C4-2B (cell line): ENCODE measurements at regions not wholly inside any gene's neighbourhood (a gene's known extent, or its start where the extent isn't known, plus 50 kb on each side); places are given as distances from the start of the nearest gene placed in this dataset.

Experiments used
- H3K27ac ChIP-seq: fragments of 450-650 bp; 2 replicates; pipeline ENCODE4 v1.5.1; 2017
- ZFX ChIP-seq: fragments of 450-650 bp; IDR thresholded peaks from 2 replicates; pipeline ENCODE4 v1.6.1; 2017
- TF ChIP-seq, protein P1 (sequence below): fragments of 450-650 bp; conservative IDR thresholded peaks from 2 replicates; pipeline ENCODE4 v1.5.1; 2017; ENCODE audit warnings: mild to moderate bottlenecking

DNA sequence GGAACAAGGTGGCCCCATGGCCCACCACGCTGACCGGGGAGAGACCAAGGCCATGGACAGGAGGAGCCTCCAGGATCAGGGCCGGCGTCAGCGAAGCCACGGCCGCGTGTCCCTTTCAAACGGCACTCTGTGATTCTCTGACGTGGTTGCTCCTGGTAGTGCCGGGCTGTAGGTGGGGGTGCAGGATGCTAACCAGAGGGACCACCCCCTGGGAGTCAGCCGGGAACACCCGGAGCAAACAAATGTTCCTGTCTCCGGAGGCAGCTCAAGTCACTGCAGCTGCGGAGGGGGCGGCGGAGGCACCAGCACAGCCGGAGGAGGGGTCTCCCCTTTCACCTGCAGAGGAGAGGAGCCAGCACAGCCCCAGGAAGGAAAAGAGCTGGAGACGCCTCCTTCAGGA lies 750.6 kb upstream of the SALL3 start:
- TF ChIP-seq, protein P1, sequence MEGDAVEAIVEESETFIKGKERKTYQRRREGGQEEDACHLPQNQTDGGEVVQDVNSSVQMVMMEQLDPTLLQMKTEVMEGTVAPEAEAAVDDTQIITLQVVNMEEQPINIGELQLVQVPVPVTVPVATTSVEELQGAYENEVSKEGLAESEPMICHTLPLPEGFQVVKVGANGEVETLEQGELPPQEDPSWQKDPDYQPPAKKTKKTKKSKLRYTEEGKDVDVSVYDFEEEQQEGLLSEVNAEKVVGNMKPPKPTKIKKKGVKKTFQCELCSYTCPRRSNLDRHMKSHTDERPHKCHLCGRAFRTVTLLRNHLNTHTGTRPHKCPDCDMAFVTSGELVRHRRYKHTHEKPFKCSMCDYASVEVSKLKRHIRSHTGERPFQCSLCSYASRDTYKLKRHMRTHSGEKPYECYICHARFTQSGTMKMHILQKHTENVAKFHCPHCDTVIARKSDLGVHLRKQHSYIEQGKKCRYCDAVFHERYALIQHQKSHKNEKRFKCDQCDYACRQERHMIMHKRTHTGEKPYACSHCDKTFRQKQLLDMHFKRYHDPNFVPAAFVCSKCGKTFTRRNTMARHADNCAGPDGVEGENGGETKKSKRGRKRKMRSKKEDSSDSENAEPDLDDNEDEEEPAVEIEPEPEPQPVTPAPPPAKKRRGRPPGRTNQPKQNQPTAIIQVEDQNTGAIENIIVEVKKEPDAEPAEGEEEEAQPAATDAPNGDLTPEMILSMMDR, result no peak
- TF ChIP-seq ZFX, result no peak
- no peak overlapping the region for H3K27ac ChIP-seq

DNA sequence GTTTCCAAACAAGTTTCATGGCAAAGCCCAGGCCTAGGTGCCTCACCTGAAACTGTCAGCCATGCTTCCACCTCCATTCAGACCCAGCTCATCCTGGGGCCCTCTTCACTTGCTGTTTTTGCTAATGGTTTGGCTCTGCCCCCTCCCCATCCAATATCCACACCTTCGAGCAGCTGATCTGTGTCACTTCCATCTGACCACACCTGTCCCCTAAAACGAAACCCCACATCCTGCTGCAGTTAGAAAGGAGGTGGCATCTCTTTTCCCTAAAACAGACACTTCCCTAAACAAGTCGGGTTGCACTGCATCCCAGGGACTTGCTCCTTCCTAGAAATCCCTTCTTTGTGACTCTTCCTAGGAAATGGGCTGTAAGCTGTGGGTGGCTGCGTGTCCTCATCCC lies 748.7 kb upstream of the SALL3 start:
- TF ChIP-seq, protein P1, result no peak
- TF ChIP-seq ZFX, result no peak
- H3K27ac ChIP-seq, result no peak overlapping the region

DNA sequence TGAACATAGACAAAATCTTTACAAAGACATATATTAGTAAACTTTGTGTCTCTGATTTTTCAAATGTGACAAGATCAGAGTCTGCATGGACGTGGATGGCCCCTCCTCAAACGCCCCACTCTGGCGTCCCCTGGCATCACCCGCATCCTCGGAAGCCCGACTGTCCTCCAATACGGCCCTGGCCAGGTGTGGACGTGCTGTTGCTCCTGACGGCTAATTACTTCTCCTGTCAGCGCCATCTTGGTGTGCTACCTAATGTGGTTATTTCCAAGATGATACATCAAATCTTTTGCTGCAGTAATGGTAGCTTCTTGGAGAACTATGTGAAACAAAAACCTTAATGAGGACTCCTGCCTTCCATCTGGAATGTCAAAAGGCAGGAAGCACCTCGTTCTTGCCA lies 747.4 kb upstream of the SALL3 start:
- no peak for TF ChIP-seq ZFX
- TF ChIP-seq, protein P1, result no peak
- H3K27ac ChIP-seq, result no peak overlapping the region

DNA sequence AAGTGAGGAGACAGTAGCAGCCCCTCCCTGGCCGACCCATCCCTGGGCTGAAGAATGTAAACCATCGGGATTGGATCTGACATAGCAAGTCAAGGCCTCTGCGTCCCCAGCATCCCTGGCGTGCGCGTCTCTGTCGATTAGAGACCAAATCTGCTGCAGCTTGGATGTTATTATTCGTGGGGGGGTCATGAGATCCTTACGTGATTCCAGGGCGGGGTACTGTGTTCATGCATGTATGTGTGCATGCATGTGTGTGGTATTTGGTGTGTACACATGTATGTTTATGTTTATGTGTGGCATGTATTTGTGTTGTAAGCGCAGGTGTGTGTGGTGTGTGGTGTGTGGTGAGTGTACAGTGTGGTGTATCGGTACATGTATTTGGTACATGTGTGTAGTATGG lies 741.8 kb upstream of the SALL3 start:
- H3K27ac ChIP-seq, result no peak overlapping the region
- no peak for TF ChIP-seq ZFX
- TF ChIP-seq, protein P1, result no peak

DNA sequence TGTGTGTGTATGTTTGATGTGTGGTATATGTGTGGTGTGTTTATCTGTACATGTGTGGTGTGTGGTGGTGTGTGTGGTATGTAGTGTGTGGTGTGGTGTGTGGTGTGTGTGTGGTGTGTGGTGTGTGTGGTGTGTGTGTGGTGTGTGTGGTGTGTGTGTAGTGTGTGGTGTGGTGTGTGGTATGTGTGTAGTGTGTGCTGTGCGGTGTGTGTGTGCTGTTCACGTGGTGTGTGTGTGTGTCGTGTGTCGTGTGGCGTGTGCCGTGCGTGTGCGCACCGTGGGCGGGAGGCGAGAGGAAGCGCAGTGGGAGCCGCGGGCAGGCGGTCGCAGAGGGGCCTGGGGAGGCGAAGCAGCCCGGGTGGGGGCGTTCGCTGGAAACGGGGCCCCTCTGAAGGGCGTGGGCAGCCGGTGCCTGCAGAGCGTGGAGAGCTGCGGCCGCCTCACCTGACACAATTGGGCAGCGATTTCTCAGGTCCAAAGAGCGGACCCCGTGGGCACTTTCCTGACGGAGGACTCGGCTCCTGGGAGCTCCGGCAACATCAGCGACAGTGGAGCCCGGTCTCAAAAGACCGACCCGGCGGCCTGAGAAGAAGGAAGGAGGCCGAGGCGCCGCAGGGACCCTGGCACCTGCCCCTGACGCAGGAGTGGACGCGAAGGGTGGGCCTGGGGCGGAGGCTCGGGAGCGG lies 741.1 kb upstream of the SALL3 start:
- no peak for TF ChIP-seq ZFX
- TF ChIP-seq, protein P1, result no peak
- H3K27ac ChIP-seq, result no peak overlapping the region

DNA sequence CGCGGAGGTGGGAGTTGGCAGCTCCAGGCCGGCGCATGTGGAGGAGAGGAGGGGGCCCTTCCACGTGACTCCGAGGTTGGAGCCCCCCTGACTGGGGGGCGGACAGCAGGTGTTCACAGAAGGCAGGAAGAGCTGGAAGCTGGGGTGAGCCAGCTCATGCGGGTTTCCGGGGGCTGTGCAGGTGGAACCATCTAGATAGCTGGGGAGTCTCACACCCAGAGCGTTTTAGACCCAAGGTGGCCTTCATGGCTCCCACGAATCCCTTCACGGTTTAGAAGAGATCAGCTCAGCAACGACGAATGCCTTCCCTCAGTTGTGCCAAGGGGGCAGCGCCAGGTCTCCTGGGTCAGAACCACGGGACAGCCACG lies 740.5 kb upstream of the SALL3 start:
- no peak overlapping the region for H3K27ac ChIP-seq
- TF ChIP-seq ZFX, result no peak
- TF ChIP-seq, protein P1, result no peak

DNA sequence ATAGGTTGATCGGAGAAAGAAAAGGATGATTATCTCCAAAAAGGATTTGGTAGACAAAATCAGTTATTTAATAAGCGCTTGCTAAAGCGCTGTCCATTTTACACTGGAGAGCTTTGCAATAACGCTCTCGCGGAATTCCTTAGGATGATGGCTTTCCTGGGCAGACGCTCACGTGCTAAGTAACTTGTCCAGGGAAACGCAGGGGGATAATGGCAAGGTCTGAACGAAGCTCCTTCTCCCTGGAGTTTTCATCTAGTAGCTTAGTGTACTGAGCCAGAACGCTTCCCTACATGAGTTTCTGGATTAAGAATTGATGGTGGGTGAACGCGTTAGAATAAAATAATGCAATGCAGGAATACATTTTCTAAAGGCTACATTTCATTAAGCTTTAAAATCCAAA lies 739.5 kb upstream of the SALL3 start:
- no peak overlapping the region for H3K27ac ChIP-seq
- TF ChIP-seq, protein P1, result no peak
- TF ChIP-seq ZFX, result no peak
